GM19193 (cell line): ENCODE measurements at regions not wholly inside any gene's neighbourhood (a gene's known extent, or its start where the extent isn't known, plus 50 kb on each side); places are given as distances from the start of the nearest gene placed in this dataset.

Experiments used
- POLR2A ChIP-seq: IDR thresholded peaks from 4 replicates; pipeline ENCODE4 v1.6.1; 2011; ENCODE audit not compliant: insufficient read depth, insufficient read length; ENCODE audit errors: extremely low read depth

GRCh38 chr16:86202267-86202666 lies 303.3 kb downstream of the IRF8 start:
- TF ChIP-seq POLR2A: no peak

GRCh38 chr16:86202760-86203426 lies 303.9 kb downstream of the IRF8 start:
- TF ChIP-seq POLR2A: no peak

GRCh38 chr16:86203557-86204275 lies 304.8 kb downstream of the IRF8 start:
- TF ChIP-seq POLR2A: no peak

- no peak for TF ChIP-seq POLR2A
Measured at GRCh38 chr16:86205521-86206245, 304.6 kb upstream of the FOXF1 start.

- no peak for TF ChIP-seq POLR2A
Measured at GRCh38 chr16:86207350-86207749, 303.0 kb upstream of the FOXF1 start.

DNA sequence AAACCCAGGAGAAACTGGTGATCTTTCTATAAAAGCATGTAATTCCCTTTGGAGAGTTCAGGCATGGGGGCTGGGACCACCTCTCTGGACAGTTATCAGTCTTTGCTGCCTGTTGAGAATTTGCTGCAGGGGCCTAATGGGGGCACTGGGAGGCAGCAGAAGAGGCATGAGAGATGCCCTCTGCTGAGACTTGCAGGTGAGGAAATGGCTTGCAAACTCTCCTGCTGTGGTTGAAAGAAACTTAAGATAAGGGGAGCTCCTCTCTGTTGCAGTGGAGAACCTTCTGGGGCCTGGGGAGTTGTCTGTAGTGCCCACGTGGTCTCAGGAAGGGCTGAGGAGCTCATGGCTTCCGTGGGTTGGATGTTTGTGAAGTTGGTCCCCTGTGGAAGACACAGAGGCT lies 301.1 kb upstream of the FOXF1 start:
- no peak for TF ChIP-seq POLR2A

DNA sequence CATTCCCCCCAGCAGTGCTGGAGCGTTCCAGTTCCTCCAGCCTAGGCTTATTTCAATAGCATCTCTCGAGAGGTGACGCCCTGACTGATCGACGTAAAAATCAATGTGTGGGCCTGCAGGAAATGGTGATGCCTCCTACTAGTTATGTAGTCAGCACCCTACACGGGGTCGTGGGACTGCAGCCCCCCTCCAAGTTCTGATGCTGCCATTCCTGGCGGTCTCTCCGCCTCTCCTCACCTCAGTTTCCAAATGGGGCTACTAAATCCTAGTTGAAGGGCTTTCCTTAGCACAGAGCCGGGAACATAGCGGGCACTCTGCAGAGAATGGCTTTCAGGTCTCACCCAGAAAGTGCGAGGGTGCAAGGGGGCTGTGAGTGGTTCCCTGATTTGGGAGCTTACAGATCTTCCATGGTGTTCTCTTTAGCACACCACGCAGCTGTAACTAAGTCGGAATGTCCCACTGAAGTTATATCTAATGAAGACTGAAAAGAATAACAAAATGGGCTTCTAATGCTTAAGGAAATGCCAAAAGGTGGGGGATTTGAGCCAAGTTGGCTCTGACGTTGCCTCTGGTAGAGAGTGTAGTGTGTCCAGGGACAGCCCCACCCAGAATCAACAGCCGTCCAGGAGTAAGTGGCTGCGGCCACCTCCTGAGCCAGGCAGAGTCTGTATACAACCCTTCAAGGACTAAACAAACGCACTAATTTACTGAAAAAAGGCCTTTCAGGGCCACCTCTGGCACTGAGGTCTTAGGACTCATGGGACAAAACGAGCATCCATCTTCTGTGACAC lies 299.7 kb upstream of the FOXF1 start:
- no peak for TF ChIP-seq POLR2A

DNA sequence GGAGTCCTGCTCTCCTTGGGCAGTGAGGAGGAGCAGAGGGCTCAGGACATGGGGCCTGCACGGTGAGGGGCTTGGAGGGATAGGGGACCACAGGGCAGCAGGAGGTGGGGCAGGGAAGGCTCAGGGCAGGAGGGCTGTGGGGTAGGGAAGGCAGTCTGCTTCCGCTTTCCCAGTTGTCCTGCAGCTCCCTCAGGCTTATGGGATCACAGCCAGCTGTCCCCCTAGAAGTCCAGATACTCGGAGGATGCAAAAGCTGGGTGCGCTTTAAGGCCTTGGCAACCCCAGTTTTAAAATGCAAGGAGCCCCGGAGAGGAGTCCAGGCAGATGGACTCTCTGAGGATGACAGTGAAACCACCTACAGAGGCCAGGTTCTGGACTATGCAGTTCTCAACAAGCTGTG lies 299.1 kb upstream of the FOXF1 start:
- no peak for TF ChIP-seq POLR2A

GRCh38 chr16:86211800-86212199 lies 298.5 kb upstream of the FOXF1 start:
- no peak for TF ChIP-seq POLR2A

DNA sequence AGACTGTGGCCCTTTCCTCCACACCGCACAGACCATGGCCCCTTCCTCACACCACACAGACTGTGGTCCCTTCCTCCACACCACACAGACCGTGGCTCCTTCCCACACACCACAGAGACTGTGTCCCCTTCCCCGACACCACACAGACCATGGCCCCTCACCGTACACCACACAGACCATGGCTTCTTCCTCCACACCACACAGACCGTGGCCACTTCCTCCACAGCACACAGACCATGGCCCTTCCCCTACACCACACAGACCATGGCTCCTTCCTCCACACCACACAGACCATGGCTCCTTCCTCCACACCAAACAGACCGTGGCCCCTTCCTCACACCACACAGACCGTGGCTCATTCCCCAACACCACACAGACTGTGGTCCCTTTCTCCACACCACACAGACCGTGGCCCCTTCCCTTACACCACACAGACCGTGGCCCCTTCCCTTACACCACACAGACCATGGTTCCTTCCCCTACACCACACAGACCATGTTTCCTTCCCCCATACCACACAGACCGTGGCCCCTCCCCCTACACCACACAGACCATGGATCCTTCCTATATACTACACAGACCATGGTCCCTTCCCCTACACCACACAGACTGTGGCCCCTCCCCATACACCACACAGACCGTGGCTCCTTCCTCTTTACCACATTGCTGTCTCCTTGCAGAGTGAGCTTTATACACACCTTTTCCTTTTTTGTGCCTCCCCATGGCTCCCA lies 297.5 kb upstream of the FOXF1 start:
- no peak for TF ChIP-seq POLR2A

DNA sequence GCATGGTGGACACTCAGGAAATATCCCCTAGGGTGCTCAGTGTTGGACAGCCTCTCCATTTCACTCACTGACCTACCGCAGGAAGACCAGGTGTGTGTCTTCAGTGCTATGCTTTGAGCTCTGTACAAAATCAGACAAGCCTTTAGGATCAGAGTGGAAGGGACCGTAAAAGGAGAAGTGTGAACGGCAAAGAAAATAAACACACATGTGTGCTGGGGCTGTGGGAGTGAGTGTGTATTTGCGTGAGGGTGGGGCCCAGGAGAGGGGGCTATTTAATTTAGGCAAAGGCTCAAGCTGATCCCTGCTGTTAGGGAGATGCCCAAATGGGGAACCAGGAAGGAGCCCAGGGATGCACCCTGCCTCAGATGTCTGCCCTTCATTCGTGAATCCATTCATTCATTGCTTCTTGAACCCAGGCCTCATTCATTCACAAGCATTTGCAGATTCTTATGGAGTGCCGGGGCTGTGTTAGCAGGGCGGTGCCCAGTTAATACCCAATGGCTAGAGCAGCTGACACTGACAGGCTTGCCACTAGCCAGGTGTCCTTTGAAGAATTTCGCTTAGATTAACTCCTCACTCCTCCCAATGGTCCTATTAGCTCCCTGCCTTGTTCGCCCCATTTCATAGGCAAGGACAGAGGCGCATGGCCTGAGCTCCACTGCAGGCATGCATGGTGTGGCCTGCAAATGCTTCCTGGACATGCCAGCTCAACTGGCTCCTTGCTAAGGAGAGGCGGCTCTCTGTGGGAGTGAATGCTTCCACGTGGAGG lies 296.7 kb upstream of the FOXF1 start:
- TF ChIP-seq POLR2A: no peak

DNA sequence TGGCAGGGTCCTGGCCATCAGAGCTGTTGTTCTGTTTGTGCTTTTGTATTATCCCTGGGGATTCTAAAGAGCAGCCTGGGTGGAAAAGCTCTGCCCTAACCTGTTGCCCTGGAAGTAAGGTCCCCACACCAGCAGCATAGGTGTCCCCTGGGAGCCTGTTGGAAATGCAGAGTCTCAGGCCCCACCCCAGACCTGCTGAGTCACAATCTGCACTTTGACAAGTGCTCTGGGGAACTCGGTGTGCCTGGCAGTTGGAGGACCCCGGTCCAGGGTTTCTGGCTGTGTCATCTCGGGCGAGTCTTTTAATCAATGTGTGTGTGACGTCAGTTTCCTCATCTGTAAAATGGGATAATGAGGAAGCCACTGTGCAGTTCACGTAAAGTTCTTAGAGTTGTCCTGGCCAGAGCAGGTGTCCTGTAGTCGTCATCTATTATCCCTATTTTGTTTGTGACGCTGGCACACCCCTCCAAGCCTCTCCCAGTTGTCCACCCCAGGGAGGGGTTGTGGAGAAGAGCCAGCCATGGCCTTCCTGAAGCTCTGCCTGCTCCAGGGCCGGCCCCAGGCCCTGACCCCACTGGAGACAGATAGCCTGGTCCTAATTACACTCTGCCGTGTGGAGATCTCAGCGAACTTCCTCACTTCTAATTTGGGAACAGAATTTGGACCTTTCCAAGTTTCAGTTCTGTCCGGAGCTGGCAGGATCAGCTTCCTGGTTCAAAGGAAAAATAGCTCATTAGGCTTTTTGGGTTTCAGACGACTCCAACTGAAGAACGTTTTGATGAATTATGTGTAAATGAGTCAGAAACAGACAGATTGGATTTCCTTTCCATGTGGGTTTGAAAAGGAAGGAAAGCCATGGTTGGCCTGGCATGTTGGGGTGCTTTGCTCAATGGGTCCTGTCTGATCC lies 295.7 kb upstream of the FOXF1 start:
- TF ChIP-seq POLR2A: no peak
